Myocyte (in vitro differentiated cells): ENCODE measurements at regions not wholly inside any gene's neighbourhood (a gene's known extent, or its start where the extent isn't known, plus 50 kb on each side); places are given as distances from the start of the nearest gene placed in this dataset.

Experiments
- DNase-seq: peaks from one replicate; pipeline ENCODE4 v3.0.0-alpha.2; 2012; ENCODE audit warnings: low read depth

- DNase-seq = no peak
Observed at GRCh38 chr9:97747201-97747965, 50.2 kb upstream of the XPA start.

DNA sequence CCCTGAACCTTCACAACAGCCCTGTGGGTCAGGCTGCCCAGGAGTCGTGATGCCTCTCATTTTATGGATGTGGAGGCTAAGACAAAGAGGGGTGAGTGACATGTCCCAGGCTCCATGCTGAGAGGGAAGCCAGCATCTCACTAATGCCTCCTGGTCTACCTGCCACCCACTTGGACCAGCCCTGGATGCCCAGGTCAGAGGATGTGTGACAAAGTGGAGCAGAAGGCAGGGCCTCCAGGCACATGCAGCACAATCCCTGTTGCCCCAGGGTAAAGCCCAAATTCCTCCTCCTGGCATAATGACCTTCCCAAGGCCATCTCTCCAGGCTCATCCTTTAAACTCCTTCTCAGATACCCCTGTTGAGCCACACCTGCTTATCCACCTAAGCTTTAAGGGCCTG is 51.4 kb upstream of the XPA start:
- no peak for DNase-seq

- no peak for DNase-seq
Observed at GRCh38 chr9:97749928-97750327, 52.8 kb upstream of the XPA start.

DNA sequence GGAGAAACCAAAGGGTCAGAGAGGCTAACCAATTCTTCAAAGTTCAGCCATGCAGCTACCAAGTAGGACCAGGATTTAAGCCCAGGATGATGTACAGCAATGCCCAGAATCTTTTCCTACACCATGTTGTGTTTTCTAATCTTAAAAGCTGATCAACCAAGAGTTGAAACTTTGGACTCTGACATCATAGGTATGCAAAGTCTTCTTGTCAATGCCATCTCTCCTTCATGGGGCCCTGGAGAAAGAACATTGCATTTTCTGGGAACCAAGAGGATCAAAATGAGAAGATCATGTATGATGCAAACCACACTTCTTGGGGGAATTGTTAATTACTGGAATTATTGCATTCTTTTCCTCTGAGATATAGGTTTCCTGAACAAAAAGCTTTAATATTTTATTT is 54.4 kb upstream of the XPA start:
- no peak for DNase-seq

GRCh38 chr9:97752274-97752673 is 55.1 kb upstream of the XPA start:
- no peak for DNase-seq

GRCh38 chr9:97753364-97753763 is 56.2 kb upstream of the XPA start:
- no peak for DNase-seq

DNA sequence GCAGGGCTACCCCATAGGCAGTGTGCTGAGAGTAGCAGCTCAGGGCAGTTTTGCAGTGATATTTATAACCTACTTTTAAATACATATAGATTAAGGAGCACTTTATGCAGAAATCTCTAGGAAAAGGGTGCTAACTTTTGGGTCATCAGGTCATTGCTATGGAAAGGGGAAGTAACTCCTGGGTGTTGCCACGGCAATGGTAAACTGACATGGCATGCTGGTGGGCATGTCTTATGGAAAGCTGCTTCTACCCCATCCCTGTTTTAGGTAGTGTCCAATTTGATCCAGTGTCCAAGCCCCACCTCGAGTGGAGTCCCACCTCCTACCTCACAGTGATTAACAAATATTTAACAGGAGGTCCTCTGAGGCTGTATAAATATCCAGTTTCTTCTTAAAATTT is 56.8 kb upstream of the XPA start:
- DNase-seq = no peak

DNA sequence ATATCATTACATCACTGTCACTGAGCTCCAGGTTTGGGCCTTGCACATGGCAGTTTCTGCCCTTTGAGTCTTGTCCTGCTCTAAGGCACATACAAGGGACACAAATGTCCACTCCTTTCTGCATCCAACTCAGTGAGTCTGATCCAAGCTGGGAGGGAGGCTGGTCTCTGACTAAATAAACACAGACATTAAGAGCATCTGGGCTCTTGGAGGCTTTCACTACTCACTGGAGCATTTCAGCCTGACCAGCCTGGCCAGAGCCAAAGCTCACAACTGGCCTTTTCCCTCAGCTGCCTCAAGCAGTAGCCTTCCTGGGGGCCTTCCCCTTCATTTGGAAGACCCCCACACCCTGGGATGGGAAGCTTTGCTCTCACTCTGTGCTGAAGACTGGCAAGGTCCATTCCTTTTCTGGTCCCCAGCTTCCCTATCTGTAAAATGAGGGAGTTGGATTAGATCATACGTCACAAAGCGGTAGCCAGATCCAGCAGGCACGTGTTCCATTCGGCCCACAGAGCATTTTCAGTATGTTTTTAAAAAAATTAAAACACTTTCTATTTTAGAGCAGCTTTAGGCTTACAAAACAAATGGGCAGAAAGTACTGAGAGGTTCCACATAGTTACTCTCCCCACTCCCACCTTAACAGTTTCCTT is 58.6 kb upstream of the XPA start:
- DNase-seq = no peak

DNA sequence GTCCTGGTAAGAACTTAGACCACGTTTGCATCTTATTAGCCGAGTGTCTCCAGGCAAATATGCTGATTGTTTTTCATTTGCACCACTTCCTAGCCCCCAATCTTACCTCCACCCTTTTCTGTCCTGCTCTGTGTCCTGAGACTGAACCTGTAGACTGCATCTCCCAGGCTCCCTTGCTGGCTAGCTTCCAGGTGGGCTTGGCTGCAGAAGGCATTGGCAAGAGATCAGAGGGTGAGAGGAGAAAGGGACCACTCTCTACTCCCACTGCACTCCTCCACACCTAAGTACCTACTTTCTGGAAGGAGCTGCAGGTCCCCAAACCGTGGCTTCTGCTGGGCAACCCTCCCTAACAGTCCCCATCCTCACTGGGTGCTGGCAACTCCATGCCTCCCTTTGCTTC is 59.9 kb upstream of the XPA start:
- no peak for DNase-seq

GRCh38 chr9:97758334-97758916 is 61.3 kb upstream of the XPA start:
- DNase-seq = no peak

DNA sequence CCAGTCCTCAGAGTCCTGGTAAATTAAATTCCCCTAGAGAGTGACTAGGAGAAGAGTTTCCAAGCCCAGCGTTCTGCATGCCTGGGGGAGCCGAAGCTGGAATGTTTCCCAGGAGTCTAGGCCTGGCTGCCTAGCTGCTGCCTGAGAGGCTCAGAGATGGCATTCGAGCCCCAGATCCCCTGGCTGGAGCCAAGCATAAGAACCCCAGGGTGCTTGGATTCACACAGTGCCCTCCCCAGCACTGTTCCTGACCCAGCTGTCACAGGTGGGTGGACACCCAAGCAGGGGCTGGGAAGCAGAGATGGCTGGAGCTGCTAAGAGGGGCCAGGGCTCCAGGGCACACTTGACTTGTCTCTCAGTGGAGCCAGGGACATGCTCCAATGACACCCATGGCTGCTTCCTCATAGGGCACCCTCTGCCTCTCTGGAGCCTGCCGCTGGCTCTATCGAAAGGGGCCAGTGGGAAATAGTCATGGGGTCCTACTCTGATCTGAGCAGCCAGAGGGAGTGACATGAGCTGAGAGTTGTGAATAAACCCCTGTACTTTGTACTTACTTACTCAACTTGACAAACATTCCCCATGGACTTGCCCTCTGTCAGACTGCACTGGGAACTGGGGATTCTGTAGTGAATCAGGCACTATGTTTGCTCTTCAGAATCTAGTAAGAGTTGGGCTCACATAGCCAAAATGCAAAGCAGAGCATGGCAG is 62.6 kb upstream of the XPA start:
- no peak for DNase-seq

DNA sequence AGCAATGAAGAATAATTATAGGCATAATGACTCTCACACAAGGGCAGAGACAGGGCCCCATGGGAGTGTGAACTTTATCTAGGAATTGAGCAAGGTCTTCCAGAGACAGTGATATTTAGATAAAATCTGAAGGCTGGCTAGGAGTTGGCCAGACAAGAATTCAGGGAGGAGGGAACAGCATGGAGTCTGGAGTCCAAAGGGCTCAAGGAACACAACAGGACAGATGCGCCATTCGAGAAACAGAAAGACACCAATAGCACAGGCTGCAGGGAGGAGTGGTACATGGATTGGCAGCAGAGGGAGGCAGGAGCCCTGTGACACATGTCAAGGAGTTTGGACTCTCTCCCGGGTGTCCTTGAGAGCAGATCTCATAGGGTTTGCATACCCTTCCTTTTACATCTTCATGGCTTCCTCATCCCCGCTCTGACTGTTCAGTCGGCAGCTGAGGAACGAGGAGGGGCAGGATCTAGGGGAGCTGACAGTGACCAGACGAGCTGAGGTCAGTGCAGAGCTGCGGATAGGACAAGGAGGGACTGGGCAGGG is 64.0 kb upstream of the XPA start:
- no peak for DNase-seq

DNA sequence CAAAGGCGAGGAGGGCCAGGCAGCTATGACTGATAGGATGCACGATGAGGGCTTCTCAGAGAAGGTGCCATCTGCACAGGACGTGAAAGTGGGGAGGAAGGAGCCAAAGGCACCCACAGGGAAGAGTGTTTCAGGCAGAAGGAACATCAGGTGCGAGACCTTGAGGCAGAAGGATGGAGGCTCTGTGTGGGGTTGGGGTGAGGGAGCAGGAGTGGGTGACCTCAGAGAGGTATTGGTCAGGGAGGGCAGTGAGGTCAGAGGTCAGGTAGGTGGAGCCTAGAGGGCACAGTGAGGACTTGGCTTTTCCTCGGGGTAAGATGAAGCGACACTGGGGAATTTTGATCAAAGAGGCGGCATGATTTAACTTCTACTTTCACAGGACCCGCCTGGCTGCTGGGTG is 64.7 kb upstream of the XPA start:
- DNase-seq = no peak

- DNase-seq = no peak
Observed at GRCh38 chr9:97763874-97764273, 66.7 kb upstream of the XPA start.

- peak; percentile 51 for DNase-seq
Observed at GRCh38 chr9:97766092-97766491, 69.0 kb upstream of the XPA start.

DNA sequence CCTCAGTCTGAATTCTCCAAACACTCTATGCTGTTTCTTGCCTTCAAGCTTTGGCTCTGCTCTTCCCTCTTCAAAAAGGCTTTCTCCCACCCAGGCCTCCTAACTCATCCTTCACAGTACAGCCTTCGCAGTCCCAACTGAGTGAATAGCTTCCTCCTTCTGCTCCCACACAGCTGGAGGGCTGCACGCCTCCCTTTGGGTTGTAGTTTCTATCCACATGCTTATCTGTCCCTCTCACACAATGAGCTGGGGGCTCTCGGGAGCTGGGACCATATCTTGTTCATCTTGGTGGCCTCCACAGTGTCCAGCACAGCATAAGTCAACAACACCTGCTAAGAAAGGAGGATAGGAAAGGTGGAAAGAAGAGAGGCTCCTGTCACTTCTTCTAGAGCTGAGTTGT is 69.5 kb upstream of the XPA start:
- DNase-seq = no peak

DNA sequence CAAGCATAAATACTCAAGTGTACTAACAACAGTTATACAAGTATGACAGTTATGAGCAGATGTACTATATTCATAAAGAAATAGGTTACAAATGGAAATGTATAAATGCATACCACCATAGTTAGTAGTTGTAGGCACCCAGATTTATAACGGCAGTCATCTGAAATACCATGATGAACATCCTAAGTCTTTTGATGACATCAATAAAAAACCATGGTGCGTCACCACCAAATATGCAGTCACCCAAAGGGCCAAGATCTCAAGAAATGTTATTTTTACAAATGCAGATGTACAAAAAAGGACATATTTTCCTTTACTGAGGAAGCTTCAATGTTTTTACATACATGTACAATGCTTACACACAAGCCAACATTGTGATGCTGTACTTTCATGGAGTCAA is 70.8 kb upstream of the XPA start:
- DNase-seq = no peak

DNA sequence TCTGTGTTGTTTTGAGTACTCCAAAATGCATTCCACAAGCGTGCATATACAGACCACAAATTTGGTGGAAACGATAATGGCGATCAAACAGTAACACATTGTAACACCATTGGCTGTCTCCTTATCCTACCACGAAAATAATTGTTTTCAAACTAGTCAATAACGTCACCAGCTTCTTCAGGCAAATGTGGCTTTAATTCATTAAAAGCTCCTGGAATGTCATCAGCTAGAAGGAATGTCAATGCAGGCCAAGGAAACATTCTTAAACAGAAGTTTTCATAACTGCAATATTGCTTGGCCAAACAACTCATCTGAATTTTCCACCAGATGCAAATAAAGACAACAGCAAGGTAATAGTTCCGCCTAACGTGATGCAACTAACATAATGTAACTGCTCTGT is 71.6 kb upstream of the XPA start:
- DNase-seq = no peak

GRCh38 chr9:97769208-97769607 is 72.1 kb upstream of the XPA start:
- no peak for DNase-seq

GRCh38 chr9:97770808-97771372 is 73.8 kb upstream of the XPA start:
- no peak for DNase-seq

DNA sequence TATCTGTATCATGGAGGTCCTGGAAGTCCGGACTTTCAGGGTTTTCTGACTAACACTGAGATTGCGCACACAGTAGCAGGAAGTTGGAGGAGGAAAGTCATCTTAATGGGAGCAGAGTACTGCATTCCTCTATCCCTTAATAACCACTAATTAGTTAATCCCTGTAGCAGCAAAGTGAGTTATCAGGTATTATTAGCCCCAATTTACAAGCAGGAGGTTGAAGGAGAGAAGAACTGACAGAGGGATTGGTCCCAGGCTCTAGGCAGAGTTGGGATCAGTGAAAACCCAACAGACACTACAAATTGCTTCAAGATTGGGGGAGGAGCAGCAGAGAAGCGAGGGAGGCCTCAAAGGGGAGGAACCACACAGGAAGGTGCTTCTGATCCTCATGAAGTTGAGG is 74.5 kb upstream of the XPA start:
- DNase-seq = no peak

DNA sequence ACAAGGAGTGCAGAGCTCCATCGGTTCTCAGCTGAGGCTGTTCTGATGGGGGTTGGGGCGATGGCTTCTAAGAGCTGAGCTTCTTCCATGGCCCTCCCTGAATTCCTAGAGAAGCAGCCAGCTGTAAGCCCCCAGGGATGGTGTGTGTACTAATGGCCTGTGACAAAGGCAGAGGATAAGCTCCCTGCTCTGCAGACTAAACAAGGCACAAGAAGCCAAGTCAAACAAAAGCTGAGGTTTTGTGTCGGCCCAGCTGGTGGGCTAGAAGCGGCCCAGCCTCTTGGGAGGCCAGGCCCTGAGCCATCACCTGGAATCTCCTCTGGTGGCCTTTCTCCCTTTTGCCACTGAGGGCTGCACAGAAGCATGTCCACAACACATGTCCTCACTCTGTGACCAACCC is 75.0 kb upstream of the XPA start:
- no peak for DNase-seq
